GM12878 (cell line): ENCODE measurements at regions not wholly inside any gene's neighbourhood (a gene's known extent, or its start where the extent isn't known, plus 50 kb on each side); places are given as distances from the start of the nearest gene placed in this dataset.

Experiments used
- ATAC-seq: fragments of 200-7000 bp; cut with Tn5 transposase; 3 replicates; pipeline ENCODE4 v1.9.1; 2020; ENCODE audit warnings: mild to moderate bottlenecking, moderate library complexity
- BruUV-seq: library from RNA; stranded (reverse); fragments of 400-500 nt; replicated peaks from 2 replicates; lab custom pipeline; 2021; lab: Mats Ljungman, UMichigan
- CTCF ChIA-PET: fragments of 300-600 bp; sonication (Branson Sonifier 250); formaldehyde crosslinking; extraction: SDS; loops from one replicate; lab custom pipeline; 2021; ENCODE audit warnings: inconsistent platforms; lab: Yijun Ruan, JAX
- POLR2A ChIA-PET: fragments of 350-600 bp; formaldehyde crosslinking; extraction: SDS; loops from one replicate; lab custom pipeline; 2021; ENCODE audit warnings: inconsistent platforms; lab: Charles Lee
- RAD21 ChIA-PET: fragments of 300-600 bp; sonication (Branson Sonifier 250); formaldehyde crosslinking; loops from one replicate; lab custom pipeline; 2023; ENCODE audit warnings: antibody characterized with exemption; ENCODE audit not compliant: unreplicated experiment; lab: Charles Lee
- SMC1A ChIA-PET: fragments of 300-600 bp; sonication (Branson Sonifier 250); formaldehyde crosslinking; loops from one replicate; lab custom pipeline; 2023; ENCODE audit not compliant: unreplicated experiment, uncharacterized antibody; lab: Charles Lee
- DNase-seq: peaks from one replicate; pipeline ENCODE4 v3.0.0-alpha.2; 2011; ENCODE audit warnings: low read depth, low spot score
- FAIRE-seq: peaks from 3 replicates; lab custom pipeline; 2011; peaks lifted over from hg19 to GRCh38; lab: Jason Lieb, UNC
- H2AFZ ChIP-seq: 2 replicates; pipeline ENCODE4 v1.6.0; 2011; ENCODE audit warnings: low read depth, low read length, control low read depth; ENCODE audit not compliant: control insufficient read depth
- H3K27ac ChIP-seq: 2 replicates; pipeline ENCODE4 v1.5.1; 2011; ENCODE audit warnings: control low read depth; ENCODE audit not compliant: control insufficient read depth, insufficient read depth
- H3K27me3 ChIP-seq, 2 experiments: replicated peaks in 1 of 2; 2 replicates each; pipeline versions ENCODE4 v1.6.0 to v1.6.1; 2011; ENCODE audit warnings: low read length in 1 of 2; ENCODE audit not compliant: control insufficient read depth in 2 of 2, insufficient read depth in 2 of 2
- H3K36me3 ChIP-seq, 2 experiments: 2 replicates each; pipeline ENCODE4 v1.5.1; 2011; ENCODE audit warnings: low read length in 1 of 2; ENCODE audit not compliant: control insufficient read depth in 2 of 2, insufficient read depth in 2 of 2
- H3K4me1 ChIP-seq: 2 replicates; pipeline ENCODE4 v1.6.1; 2011; ENCODE audit warnings: mild to moderate bottlenecking, low read length, moderate library complexity, mixed read lengths; ENCODE audit not compliant: control insufficient read depth, insufficient read depth
- H3K4me2 ChIP-seq: 2 replicates; pipeline ENCODE4 v1.6.0; 2011; ENCODE audit warnings: control low read depth; ENCODE audit not compliant: control insufficient read depth, insufficient read depth
- H3K4me3 ChIP-seq: fragments of 200-600 bp; sonication (generic); 2 replicates; pipeline ENCODE4 v1.5.1; 2016
- H3K79me2 ChIP-seq: 2 replicates; pipeline ENCODE4 v1.6.0; 2011; ENCODE audit warnings: low read length; ENCODE audit not compliant: control insufficient read depth, insufficient read depth
- H3K9ac ChIP-seq: 2 replicates; pipeline ENCODE4 v1.8.0; 2011; ENCODE audit warnings: low read length, control low read depth, mixed read lengths; ENCODE audit not compliant: control insufficient read depth, insufficient read depth
- H3K9me3 ChIP-seq: replicated peaks from 3 replicates; pipeline ENCODE4 v1.5.1; 2011; ENCODE audit warnings: mild to moderate bottlenecking, low read length; ENCODE audit not compliant: control insufficient read depth, insufficient read depth
- H4K20me1 ChIP-seq: 2 replicates; pipeline ENCODE4 v1.6.0; 2011; ENCODE audit not compliant: control insufficient read depth, insufficient read depth
- BMI1 ChIP-seq: fragments of 450-650 bp; IDR thresholded peaks from 2 replicates; pipeline ENCODE4 v1.6.1; 2016; ENCODE audit warnings: mild to moderate bottlenecking, moderate library complexity, borderline replicate concordance
- CHD2 ChIP-seq: IDR thresholded peaks from 2 replicates; pipeline ENCODE4 v1.6.1; 2011; ENCODE audit warnings: low read depth, low read length, improper control_type of control experiment, borderline replicate concordance
- FOXK2 ChIP-seq: fragments of 450-650 bp; IDR thresholded peaks from 2 replicates; pipeline ENCODE4 v1.6.1; 2017; ENCODE audit warnings: mild to moderate bottlenecking, moderate library complexity
- NFXL1 ChIP-seq: fragments of 450-650 bp; IDR thresholded peaks from 2 replicates; pipeline ENCODE4 v1.6.1; 2017; ENCODE audit warnings: antibody characterized with exemption, mild to moderate bottlenecking, borderline replicate concordance
- PAX8 ChIP-seq: fragments of 450-650 bp; IDR thresholded peaks from 2 replicates; pipeline ENCODE4 v1.6.1; 2017; ENCODE audit warnings: mild to moderate bottlenecking, moderate library complexity
- RAD21 ChIP-seq: IDR thresholded peaks from 2 replicates; pipeline ENCODE4 v1.6.1; 2011; ENCODE audit warnings: mild to moderate bottlenecking, low read depth, low read length, moderate library complexity; ENCODE audit not compliant: insufficient read depth
- SMAD1 ChIP-seq: fragments of 450-650 bp; IDR thresholded peaks from 2 replicates; pipeline ENCODE4 v1.6.1; 2018; ENCODE audit warnings: mild to moderate bottlenecking, low read depth; ENCODE audit not compliant: partially characterized antibody
- ZNF622 ChIP-seq: fragments of 450-650 bp; IDR thresholded peaks from 2 replicates; pipeline ENCODE4 v1.6.1; 2017; ENCODE audit warnings: mild to moderate bottlenecking, inconsistent platforms
- WGBS: methylation state at CpG from one replicate; pipeline ENCODE4 v1.1.6; 2016; ENCODE audit warnings: low lambda C conversion rate; ENCODE audit not compliant: insufficient replicate concordance, insufficient coverage; ENCODE audit errors: missing lambda C conversion rate; 5-methylcytosine and 5-hydroxymethylcytosine counted together
- in situ Hi-C: fragments of 300-500 bp; cut with MboI; formaldehyde crosslinking; loops from 9 replicates; pipeline ENCODE4 v1.14.3; 2018; ENCODE audit warnings: mixed read lengths
- intact Hi-C: fragments of 100-400 bp; cut with micrococcal nuclease; formaldehyde crosslinking; loops from one replicate; pipeline ENCODE4 v1.14.2; 2022; ENCODE audit not compliant: unreplicated experiment
- TF ChIP-seq, protein P1 (sequence below): fragments of 450-650 bp; formaldehyde crosslinking; IDR thresholded peaks from 2 replicates; pipeline ENCODE4 v1.4.0; 2020; ENCODE audit warnings: mild to moderate bottlenecking, moderate library complexity
- TF ChIP-seq, protein P2 (sequence below): IDR thresholded peaks from 2 replicates; pipeline ENCODE4 v1.6.1; 2012; ENCODE audit warnings: low read length, inconsistent platforms

DNA sequence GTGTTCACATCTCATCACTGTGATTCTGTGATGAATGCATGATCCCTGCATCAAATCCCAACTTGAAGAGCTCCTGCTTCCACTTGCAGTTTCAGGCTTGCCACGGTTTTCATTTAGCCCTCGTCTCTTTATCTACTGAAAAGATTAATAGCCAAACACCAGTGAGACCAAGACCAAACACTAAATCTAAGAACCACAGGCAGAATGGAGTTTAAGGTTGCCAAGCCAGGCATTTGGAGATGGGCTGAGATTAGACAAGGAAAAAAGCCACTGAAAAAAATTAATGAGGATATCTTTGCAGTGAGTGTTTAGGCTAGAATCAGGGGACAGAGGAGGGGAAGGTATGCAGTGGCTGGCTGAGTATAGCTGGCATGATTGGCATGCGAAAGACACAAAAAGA lies 227.2 kb upstream of the BLID start:
- TF ChIP-seq, protein P1, sequence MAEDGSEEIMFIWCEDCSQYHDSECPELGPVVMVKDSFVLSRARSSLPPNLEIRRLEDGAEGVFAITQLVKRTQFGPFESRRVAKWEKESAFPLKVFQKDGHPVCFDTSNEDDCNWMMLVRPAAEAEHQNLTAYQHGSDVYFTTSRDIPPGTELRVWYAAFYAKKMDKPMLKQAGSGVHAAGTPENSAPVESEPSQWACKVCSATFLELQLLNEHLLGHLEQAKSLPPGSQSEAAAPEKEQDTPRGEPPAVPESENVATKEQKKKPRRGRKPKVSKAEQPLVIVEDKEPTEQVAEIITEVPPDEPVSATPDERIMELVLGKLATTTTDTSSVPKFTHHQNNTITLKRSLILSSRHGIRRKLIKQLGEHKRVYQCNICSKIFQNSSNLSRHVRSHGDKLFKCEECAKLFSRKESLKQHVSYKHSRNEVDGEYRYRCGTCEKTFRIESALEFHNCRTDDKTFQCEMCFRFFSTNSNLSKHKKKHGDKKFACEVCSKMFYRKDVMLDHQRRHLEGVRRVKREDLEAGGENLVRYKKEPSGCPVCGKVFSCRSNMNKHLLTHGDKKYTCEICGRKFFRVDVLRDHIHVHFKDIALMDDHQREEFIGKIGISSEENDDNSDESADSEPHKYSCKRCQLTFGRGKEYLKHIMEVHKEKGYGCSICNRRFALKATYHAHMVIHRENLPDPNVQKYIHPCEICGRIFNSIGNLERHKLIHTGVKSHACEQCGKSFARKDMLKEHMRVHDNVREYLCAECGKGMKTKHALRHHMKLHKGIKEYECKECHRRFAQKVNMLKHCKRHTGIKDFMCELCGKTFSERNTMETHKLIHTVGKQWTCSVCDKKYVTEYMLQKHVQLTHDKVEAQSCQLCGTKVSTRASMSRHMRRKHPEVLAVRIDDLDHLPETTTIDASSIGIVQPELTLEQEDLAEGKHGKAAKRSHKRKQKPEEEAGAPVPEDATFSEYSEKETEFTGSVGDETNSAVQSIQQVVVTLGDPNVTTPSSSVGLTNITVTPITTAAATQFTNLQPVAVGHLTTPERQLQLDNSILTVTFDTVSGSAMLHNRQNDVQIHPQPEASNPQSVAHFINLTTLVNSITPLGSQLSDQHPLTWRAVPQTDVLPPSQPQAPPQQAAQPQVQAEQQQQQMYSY (CRISPR knock-in tag) = no peak
- TF ChIP-seq RAD21 = no peak
- no peak for TF ChIP-seq SMAD1
- TF ChIP-seq, protein P2, sequence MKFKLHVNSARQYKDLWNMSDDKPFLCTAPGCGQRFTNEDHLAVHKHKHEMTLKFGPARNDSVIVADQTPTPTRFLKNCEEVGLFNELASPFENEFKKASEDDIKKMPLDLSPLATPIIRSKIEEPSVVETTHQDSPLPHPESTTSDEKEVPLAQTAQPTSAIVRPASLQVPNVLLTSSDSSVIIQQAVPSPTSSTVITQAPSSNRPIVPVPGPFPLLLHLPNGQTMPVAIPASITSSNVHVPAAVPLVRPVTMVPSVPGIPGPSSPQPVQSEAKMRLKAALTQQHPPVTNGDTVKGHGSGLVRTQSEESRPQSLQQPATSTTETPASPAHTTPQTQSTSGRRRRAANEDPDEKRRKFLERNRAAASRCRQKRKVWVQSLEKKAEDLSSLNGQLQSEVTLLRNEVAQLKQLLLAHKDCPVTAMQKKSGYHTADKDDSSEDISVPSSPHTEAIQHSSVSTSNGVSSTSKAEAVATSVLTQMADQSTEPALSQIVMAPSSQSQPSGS = no peak
- no peak for TF ChIP-seq CHD2
- no peak for TF ChIP-seq PAX8
- TF ChIP-seq ZNF622 = no peak
- TF ChIP-seq FOXK2 = no peak
- no peak for TF ChIP-seq BMI1
- no peak for TF ChIP-seq NFXL1
- TF ChIP-seq, all 136 proteins: peak for 0
- WGBS = 3% methylated on average over 3 of the region's 3 CpGs
- no peak overlapping the region for H3K4me3 ChIP-seq
- ChIA-PET RAD21 (no interaction called here), SMC1A (no interaction called here), CTCF (no interaction called here), POLR2A (no interaction called here)
- H3K9me3 ChIP-seq = no peaks in the 10 kb centered on the region; the same call in 2 of the 3 replicates
- intact Hi-C loops (no loop called here), in situ Hi-C loops (no loop called here)
- no peak overlapping the region for H3K9ac ChIP-seq
- H3K79me2 ChIP-seq = no peaks in the 10 kb centered on the region
- no peak for DNase-seq
- no peak overlapping the region for H2AFZ ChIP-seq
- ATAC-seq = no peak
- H3K4me2 ChIP-seq = no peak overlapping the region
- FAIRE-seq = no peak
- H4K20me1 ChIP-seq = no peaks in the 10 kb centered on the region
- no peaks in the 10 kb centered on the region for H3K36me3 ChIP-seq
- H3K27ac ChIP-seq = no peak overlapping the region
- H3K27me3 ChIP-seq = no peaks in the 10 kb centered on the region
- no peaks in the 10 kb centered on the region for H3K4me1 ChIP-seq
- BruUV-seq = no TSS peak
